Mammary epithelial cell (primary cell): ENCODE measurements at regions not wholly inside any gene's neighbourhood (a gene's known extent, or its start where the extent isn't known, plus 50 kb on each side); places are given as distances from the start of the nearest gene placed in this dataset.

ENCODE experiments used
- CTCF ChIP-seq, 2 donors: IDR thresholded peaks in 1 of 2; conservative IDR thresholded peaks in 1 of 2; 2 replicates each; pipeline ENCODE4 v1.5.1; 2011 to 2012; ENCODE audit warnings: inconsistent platforms in 2 of 2, low read length in 2 of 2, mild to moderate bottlenecking in 2 of 2, control low read depth in 1 of 2, low read depth in 1 of 2; ENCODE audit not compliant: insufficient read depth in 1 of 2; ENCODE audit errors: extremely low read depth in 1 of 2
- EZH2 ChIP-seq: IDR thresholded peaks from 2 replicates; pipeline ENCODE4 v1.6.1; 2012; ENCODE audit warnings: low read length, inconsistent platforms, borderline replicate concordance

DNA sequence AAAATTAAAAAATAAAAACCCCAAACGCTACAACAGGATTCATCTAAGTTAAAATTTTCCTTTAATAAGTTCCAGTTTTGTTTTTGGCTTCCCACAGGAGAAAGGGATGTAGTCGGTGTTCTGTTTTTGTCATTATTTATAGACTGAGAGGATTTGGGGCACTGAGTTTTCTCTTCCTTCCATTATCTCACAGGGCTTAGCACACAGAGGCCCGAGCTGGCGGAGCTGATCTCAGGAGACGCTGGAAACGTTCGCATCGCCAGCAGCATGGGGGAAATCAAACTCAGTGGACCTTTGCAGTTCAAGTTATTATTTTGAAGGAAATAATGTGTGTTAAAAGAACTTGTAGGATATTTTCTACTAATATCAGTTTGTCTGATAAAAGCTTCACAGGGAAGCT is 669.7 kb upstream of the SALL3 start:
- TF ChIP-seq CTCF (conservative IDR thresholded peaks at IDR 0.05 in 1 of 2, IDR thresholded peaks at IDR 0.05 in 1 of 2; ENCODE audit: extremely low read depth in 1 of 2, insufficient read depth in 1 of 2, low read depth in 1 of 2, low read length in 2 of 2): no peak
- no peak for TF ChIP-seq EZH2
